ENCODE measurements at regions not wholly inside any gene's neighbourhood (a gene's known extent, or its start where the extent isn't known, plus 50 kb on each side); places are given as distances from the start of the nearest gene placed in this dataset.

DNA sequence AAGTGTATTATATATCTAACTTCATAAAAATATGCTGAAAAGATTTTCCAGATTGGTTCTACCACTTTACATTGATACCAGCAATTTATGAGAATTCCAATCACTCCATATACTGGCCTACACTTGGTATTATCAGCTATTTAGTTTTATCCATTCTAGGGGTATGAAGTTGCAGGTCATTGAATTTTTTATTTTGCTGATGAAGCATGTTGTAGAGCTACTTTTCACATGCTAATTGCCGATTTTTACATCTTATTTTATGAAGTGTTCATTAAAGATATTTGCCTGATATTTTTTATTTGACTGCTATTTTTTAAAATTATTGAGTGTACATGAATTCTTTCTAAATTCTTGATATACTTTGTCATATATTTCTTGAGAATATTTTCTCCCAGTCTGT, 542.1 kb downstream of the ADCYAP1 start:
- TF ChIP-seq, protein P1, sequence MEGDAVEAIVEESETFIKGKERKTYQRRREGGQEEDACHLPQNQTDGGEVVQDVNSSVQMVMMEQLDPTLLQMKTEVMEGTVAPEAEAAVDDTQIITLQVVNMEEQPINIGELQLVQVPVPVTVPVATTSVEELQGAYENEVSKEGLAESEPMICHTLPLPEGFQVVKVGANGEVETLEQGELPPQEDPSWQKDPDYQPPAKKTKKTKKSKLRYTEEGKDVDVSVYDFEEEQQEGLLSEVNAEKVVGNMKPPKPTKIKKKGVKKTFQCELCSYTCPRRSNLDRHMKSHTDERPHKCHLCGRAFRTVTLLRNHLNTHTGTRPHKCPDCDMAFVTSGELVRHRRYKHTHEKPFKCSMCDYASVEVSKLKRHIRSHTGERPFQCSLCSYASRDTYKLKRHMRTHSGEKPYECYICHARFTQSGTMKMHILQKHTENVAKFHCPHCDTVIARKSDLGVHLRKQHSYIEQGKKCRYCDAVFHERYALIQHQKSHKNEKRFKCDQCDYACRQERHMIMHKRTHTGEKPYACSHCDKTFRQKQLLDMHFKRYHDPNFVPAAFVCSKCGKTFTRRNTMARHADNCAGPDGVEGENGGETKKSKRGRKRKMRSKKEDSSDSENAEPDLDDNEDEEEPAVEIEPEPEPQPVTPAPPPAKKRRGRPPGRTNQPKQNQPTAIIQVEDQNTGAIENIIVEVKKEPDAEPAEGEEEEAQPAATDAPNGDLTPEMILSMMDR (IDR thresholded peaks at IDR 0.05), result no peak
- TF ChIP-seq EP300 (IDR thresholded peaks at IDR 0.05), result no peak

All from sigmoid colon (tissue), 4 donors.